K562 (cell line): ENCODE measurements at regions not wholly inside any gene's neighbourhood (a gene's known extent, or its start where the extent isn't known, plus 50 kb on each side); places are given as distances from the start of the nearest gene placed in this dataset.

Experiments used
- ATAC-seq: fragments of 200-7000 bp; cut with Tn5 transposase; 3 replicates; pipeline ENCODE4 v1.9.1; 2020; ENCODE audit warnings: moderate library complexity
- BruUV-seq: library from RNA; stranded (reverse); fragments of 400-500 nt; replicated peaks from 2 replicates; lab custom pipeline; 2021; lab: Mats Ljungman, UMichigan
- CTCF ChIA-PET: fragments of 300-600 bp; formaldehyde crosslinking; extraction: SDS; loops from one replicate; lab custom pipeline; 2021; ENCODE audit warnings: low intra/inter-chr PET ratio; lab: Yijun Ruan, JAX
- POLR2A ChIA-PET: fragments of 300-600, 350-650 bp; sonication (Branson Sonifier 250); formaldehyde crosslinking; extraction: SDS; loops from one replicate; lab custom pipeline; 2021; ENCODE audit warnings: antibody characterized with exemption, inconsistent platforms; lab: Yijun Ruan, JAX
- DNase-seq, 4 experiments: peaks; one replicate each; pipeline versions ENCODE4 v3.0.0 to v3.0.0-alpha.2; 2011 to 2018; ENCODE audit warnings: low spot score in 3 of 4, mixed read lengths in 3 of 4; ENCODE audit errors: extremely low read depth in 1 of 4
- FAIRE-seq: peaks from 2 replicates; lab custom pipeline; 2011; peaks lifted over from hg19 to GRCh38; lab: Jason Lieb, UNC
- H2AFZ ChIP-seq: 2 replicates; pipeline ENCODE4 v1.6.0; 2011; ENCODE audit warnings: low read depth, low read length, control low read depth, inconsistent platforms
- H3K27ac ChIP-seq: fragments of 200-600 bp; 3 replicates; pipeline ENCODE4 v1.8.0; 2011; ENCODE audit warnings: low read depth, mild to moderate bottlenecking, control low read depth, inconsistent platforms, low read length, moderate library complexity, mixed read lengths; ENCODE audit errors: extremely low read depth
- H3K27me3 ChIP-seq, 2 experiments: fragments of 300-600 bp in 1 of 2; 2 replicates in 1 of 2; 3 replicates in 1 of 2; pipeline versions ENCODE4 v1.6.0 to v1.8.0; 2011; ENCODE audit warnings: inconsistent platforms in 2 of 2, low read length in 2 of 2, mild to moderate bottlenecking in 1 of 2, mixed read lengths in 1 of 2, moderate library complexity in 1 of 2; ENCODE audit not compliant: control insufficient read depth in 2 of 2, insufficient read depth in 2 of 2
- H3K36me3 ChIP-seq: fragments of 300-600 bp; 3 replicates; pipeline ENCODE4 v1.8.0; 2011; ENCODE audit warnings: mild to moderate bottlenecking, low read length, inconsistent platforms; ENCODE audit not compliant: control insufficient read depth, insufficient read depth
- H3K4me1 ChIP-seq, 2 experiments: fragments of 200-600 bp in 1 of 2; replicated peaks in 1 of 2; 2 replicates in 1 of 2; 3 replicates in 1 of 2; pipeline versions ENCODE4 v1.5.1 to v1.8.0; 2011; ENCODE audit warnings: inconsistent platforms in 2 of 2, low read length in 2 of 2, mild to moderate bottlenecking in 1 of 2, mixed read lengths in 1 of 2, moderate library complexity in 1 of 2; ENCODE audit not compliant: control insufficient read depth in 2 of 2, insufficient read depth in 2 of 2
- H3K4me2 ChIP-seq: 2 replicates; pipeline ENCODE4 v1.6.1; 2011; ENCODE audit warnings: low read length, control low read depth, inconsistent platforms, mixed read lengths; ENCODE audit not compliant: insufficient read depth
- H3K4me3 ChIP-seq: fragments of 200-600 bp; sonication (generic), shearing (Covaris generic); 2 replicates; pipeline ENCODE4 v1.5.1; 2016; ENCODE audit warnings: control low read depth, inconsistent platforms
- H3K79me2 ChIP-seq: fragments of 200-600 bp; 3 replicates; pipeline ENCODE4 v1.8.0; 2011; ENCODE audit warnings: low read length, inconsistent platforms; ENCODE audit not compliant: control insufficient read depth, insufficient read depth
- H3K9ac ChIP-seq, 2 experiments: 2 replicates each; pipeline versions ENCODE4 v1.6.0 to v1.6.1; 2011; ENCODE audit warnings: low read depth in 2 of 2, low read length in 2 of 2, control low read depth in 1 of 2, inconsistent platforms in 1 of 2, mild to moderate bottlenecking in 1 of 2, mixed read lengths in 1 of 2; ENCODE audit not compliant: insufficient read depth in 1 of 2
- H3K9me1 ChIP-seq: one replicate; pipeline ENCODE4 v1.6.0; 2011; ENCODE audit warnings: inconsistent platforms, mild to moderate bottlenecking, low read length, moderate library complexity; ENCODE audit not compliant: control insufficient read depth, insufficient read depth
- H3K9me3 ChIP-seq: replicated peaks from 2 replicates; pipeline ENCODE4 v1.5.1; 2011; ENCODE audit warnings: low read depth, low read length, inconsistent platforms; ENCODE audit not compliant: control insufficient read depth, insufficient read depth
- H4K20me1 ChIP-seq: replicated peaks from 2 replicates; pipeline ENCODE4 v1.6.1; 2011; ENCODE audit warnings: low read length, inconsistent platforms, mixed read lengths; ENCODE audit not compliant: control insufficient read depth, insufficient read depth
- ARNT ChIP-seq, 2 experiments: fragments of 450-650 bp; IDR thresholded peaks; 2 replicates each; pipeline ENCODE4 v1.6.1; 2016; ENCODE audit warnings: mild to moderate bottlenecking in 1 of 2
- C11orf30 ChIP-seq: fragments of 450-650 bp; IDR thresholded peaks from 2 replicates; pipeline ENCODE4 v1.6.1; 2016; ENCODE audit warnings: low read depth, mild to moderate bottlenecking
- E2F6 ChIP-seq, 2 experiments: IDR thresholded peaks; 2 replicates each; pipeline ENCODE4 v1.6.1; 2011; ENCODE audit warnings: borderline replicate concordance in 1 of 2, control low read depth in 1 of 2, low read depth in 1 of 2, low read length in 1 of 2, mild to moderate bottlenecking in 1 of 2, mixed read lengths in 1 of 2, moderate library complexity in 1 of 2; ENCODE audit not compliant: insufficient read depth in 1 of 2, insufficient read length in 1 of 2, poor library complexity in 1 of 2, severe bottlenecking in 1 of 2; ENCODE audit errors: extremely low read depth in 1 of 2
- EGR1 ChIP-seq: fragments of 450-650 bp; conservative IDR thresholded peaks from 2 replicates; pipeline ENCODE4 v1.6.1; 2017; ENCODE audit warnings: mild to moderate bottlenecking
- HDGF ChIP-seq: fragments of 450-650 bp; IDR thresholded peaks from 2 replicates; pipeline ENCODE4 v1.6.1; 2016
- MEF2A ChIP-seq: IDR thresholded peaks from 2 replicates; pipeline ENCODE4 v1.6.1; 2011; ENCODE audit warnings: low read depth, mild to moderate bottlenecking, low read length, moderate library complexity; ENCODE audit not compliant: control insufficient read depth
- MEIS2 ChIP-seq: fragments of 450-650 bp; IDR thresholded peaks from 2 replicates; pipeline ENCODE4 v1.6.1; 2014; ENCODE audit warnings: mild to moderate bottlenecking; ENCODE audit not compliant: partially characterized antibody
- MTA2 ChIP-seq: fragments of 450-650 bp; IDR thresholded peaks from 2 replicates; pipeline ENCODE4 v1.6.1; 2016; ENCODE audit warnings: low read depth
- NFRKB ChIP-seq: fragments of 450-650 bp; IDR thresholded peaks from 2 replicates; pipeline ENCODE4 v1.6.1; 2016; ENCODE audit warnings: low read depth
- RAD21 ChIP-seq, 2 experiments: fragments of 250-450 bp in 1 of 2; fragments of 450-650 bp in 1 of 2; sonication (Bioruptor Pico) in 1 of 2; formaldehyde crosslinking in 1 of 2; IDR thresholded peaks in 1 of 2; conservative IDR thresholded peaks in 1 of 2; 2 replicates each; pipeline versions ENCODE4 v1.4.0 to v1.8.0; 2020 to 2022; ENCODE audit warnings: mild to moderate bottlenecking in 2 of 2, moderate library complexity in 1 of 2
- TAL1 ChIP-seq: fragments of 450-650 bp; IDR thresholded peaks from 2 replicates; pipeline ENCODE4 v1.6.1; 2016; ENCODE audit warnings: mild to moderate bottlenecking
- U2AF1 ChIP-seq: fragments of 200-400 bp; formaldehyde crosslinking; optimal IDR thresholded peaks from 2 replicates; pipeline ENCODE3; 2017; ENCODE audit warnings: mild to moderate bottlenecking, low read depth, low read length, moderate library complexity
- ZBTB43 ChIP-seq: sonication (generic); formaldehyde crosslinking; IDR thresholded peaks from 2 replicates; pipeline ENCODE4 v1.8.0; 2023; ENCODE audit warnings: mild to moderate bottlenecking, missing genetic modification reagents
- ZNF324 ChIP-seq: fragments of 250-450 bp; sonication (Bioruptor Pico); IDR thresholded peaks from 2 replicates; pipeline ENCODE4 v1.4.0; 2020; ENCODE audit warnings: mild to moderate bottlenecking
- WGBS: fragments of 100-300 bp; shearing (Covaris generic); methylation state at CpG from one replicate; pipeline ENCODE4 v1.1.6; 2016; ENCODE audit warnings: low coverage, mixed read lengths; ENCODE audit not compliant: insufficient coverage; ENCODE audit errors: missing lambda C conversion rate; 5-methylcytosine and 5-hydroxymethylcytosine counted together
- in situ Hi-C: fragments of 300-500 bp; cut with MboI; formaldehyde crosslinking; loops from 4 replicates; pipeline ENCODE4 v1.15.0; 2018; ENCODE audit warnings: inconsistent platforms, mixed read lengths
- intact Hi-C: fragments of 100-400 bp; cut with micrococcal nuclease; formaldehyde crosslinking; loops from 2 replicates; pipeline ENCODE4 v1.14.2; 2022

GRCh38 chr2:238510911-238511613 is 84.3 kb downstream of the ASB1 start:
- no peak overlapping the region for H3K4me3 ChIP-seq
- no peak overlapping the region for H2AFZ ChIP-seq
- H3K27ac ChIP-seq = no peak overlapping the region
- intact Hi-C loops = no loop called here
- H3K4me1 ChIP-seq = peaks cover 0 to 2% of the 10 kb centered on the region in 2 experiments; a peak in 1 of 5 replicates
- in situ Hi-C loops = no loop called here
- TF ChIP-seq EGR1 = no peak
- no peak for TF ChIP-seq HDGF
- TF ChIP-seq ZNF324 = no peak
- no peak for TF ChIP-seq RAD21 (CRISPR knock-in tag; conservative IDR thresholded peaks at IDR 0.05 in 1 of 2, IDR thresholded peaks at IDR 0.05 in 1 of 2)
- no peak for TF ChIP-seq MTA2
- TF ChIP-seq NFRKB = no peak
- TF ChIP-seq MEF2A = no peak
- no peak overlapping the region for H3K9ac ChIP-seq
- 2% methylated on average over 18 of the region's 26 CpGs for WGBS
- no peaks in the 10 kb centered on the region for H3K9me1 ChIP-seq
- CTCF ChIA-PET = no interaction called here
- no peaks in the 10 kb centered on the region for H3K9me3 ChIP-seq
- ATAC-seq = no peak
- FAIRE-seq = no peak
- no peak for DNase-seq
- H3K79me2 ChIP-seq = no peaks in the 10 kb centered on the region
- POLR2A ChIA-PET = no interaction called here
- BruUV-seq = no TSS peak
- no peaks in the 10 kb centered on the region for H3K36me3 ChIP-seq
- no peak overlapping the region for H3K4me2 ChIP-seq
- peaks cover 11 to 41% of the 10 kb centered on the region in 2 experiments for H3K27me3 ChIP-seq
- no peaks in the 10 kb centered on the region for H4K20me1 ChIP-seq

GRCh38 chr2:238511614-238511950 is 84.9 kb downstream of the ASB1 start:
- intact Hi-C loops (no loop called here), in situ Hi-C loops (no loop called here)
- no peak for DNase-seq
- POLR2A ChIA-PET = no interaction called here
- Histone ChIP-seq H3K27ac (no peak overlapping the region), H3K36me3 (no peaks in the 10 kb centered on the region), H3K9me3 (no peaks in the 10 kb centered on the region), H2AFZ (no peak overlapping the region), H3K27me3 (peaks cover 9 to 38% of the 10 kb centered on the region in 2 experiments), H3K4me1 (peaks cover 0 to 2% of the 10 kb centered on the region in 2 experiments; a peak in 1 of 5 replicates), H3K79me2 (no peaks in the 10 kb centered on the region), H4K20me1 (no peaks in the 10 kb centered on the region), H3K4me3 (no peak overlapping the region), H3K9ac (no peak overlapping the region), H3K9me1 (no peaks in the 10 kb centered on the region), H3K4me2 (no peak overlapping the region)
- CTCF ChIA-PET = no interaction called here
- TF ChIP-seq ARNT (IDR thresholded peaks at IDR 0.05) = no peak
- no peak for TF ChIP-seq C11orf30
- no peak for TF ChIP-seq U2AF1
- no peak for TF ChIP-seq TAL1
- no peak for TF ChIP-seq ZBTB43 (CRISPR knock-in tag)
- TF ChIP-seq MEIS2 = no peak
- TF ChIP-seq E2F6 (IDR thresholded peaks at IDR 0.05; ENCODE audit: borderline replicate concordance in 1 of 2, extremely low read depth in 1 of 2, insufficient read depth in 1 of 2, insufficient read length in 1 of 2, low read depth in 1 of 2, low read length in 1 of 2, poor library complexity in 1 of 2, severe bottlenecking in 1 of 2) = no peak
- ATAC-seq = no peak
- WGBS = 5% methylated on average over 4 of the region's 10 CpGs
- no TSS peak for BruUV-seq
- no peak for FAIRE-seq
